GM23338 (cell line): ENCODE measurements at regions not wholly inside any gene's neighbourhood (a gene's known extent, or its start where the extent isn't known, plus 50 kb on each side); places are given as distances from the start of the nearest gene placed in this dataset.

Source experiments
- CREB1 ChIP-seq: fragments of 250-450 bp; sonication (Bioruptor Pico); IDR thresholded peaks from 2 replicates; pipeline ENCODE4 v1.5.0; 2020; ENCODE audit warnings: low read depth, mild to moderate bottlenecking, moderate library complexity
- CTCF ChIP-seq, 2 experiments: fragments of 200-600 bp in 1 of 2; sonication (generic) in 1 of 2; conservative IDR thresholded peaks; 2 replicates each; pipeline versions ENCODE4 v1.5.1 to v1.6.1; 2016 to 2017; ENCODE audit warnings: antibody characterized with exemption in 2 of 2, low read depth in 2 of 2, mild to moderate bottlenecking in 2 of 2, moderate library complexity in 1 of 2
- ETS1 ChIP-seq: IDR thresholded peaks from 2 replicates; pipeline ENCODE4 v1.6.1; 2016; ENCODE audit warnings: antibody characterized with exemption
- EZH2 ChIP-seq: fragments of 200-600 bp; sonication (generic); IDR thresholded peaks from one replicate; pipeline ENCODE4 v1.8.0; 2017; ENCODE audit warnings: antibody characterized with exemption, mild to moderate bottlenecking, low read depth; ENCODE audit not compliant: unreplicated experiment
- EZH2phosphoT487 ChIP-seq: fragments of 200-600 bp; sonication (generic); IDR thresholded peaks from one replicate; pipeline ENCODE4 v1.8.1; 2018; ENCODE audit warnings: antibody characterized with exemption; ENCODE audit not compliant: unreplicated experiment
- JUNB ChIP-seq: IDR thresholded peaks from one replicate; pipeline ENCODE4 v1.6.1; 2016; ENCODE audit warnings: antibody characterized with exemption; ENCODE audit not compliant: unreplicated experiment
- NANOG ChIP-seq: IDR thresholded peaks from 2 replicates; pipeline ENCODE4 v1.6.1; 2016; ENCODE audit warnings: antibody characterized with exemption, borderline replicate concordance
- POLR2AphosphoS5 ChIP-seq: IDR thresholded peaks from 2 replicates; pipeline ENCODE4 v1.6.1; 2016; ENCODE audit warnings: antibody characterized with exemption, low read depth
- REST ChIP-seq: IDR thresholded peaks from one replicate; pipeline ENCODE4 v1.6.1; 2018; ENCODE audit warnings: antibody characterized with exemption; ENCODE audit not compliant: unreplicated experiment
- STAT1 ChIP-seq: IDR thresholded peaks from one replicate; pipeline ENCODE4 v1.6.1; 2016; ENCODE audit warnings: antibody characterized with exemption; ENCODE audit not compliant: unreplicated experiment
- ZNF114 ChIP-seq: fragments of 250-450 bp; sonication (Bioruptor Pico); IDR thresholded peaks from 2 replicates; pipeline ENCODE4 v1.5.0; 2020; ENCODE audit warnings: mild to moderate bottlenecking, moderate library complexity
- ZNF331 ChIP-seq: fragments of 250-450 bp; sonication (Bioruptor Pico); IDR thresholded peaks from 2 replicates; pipeline ENCODE4 v1.5.0; 2020; ENCODE audit warnings: low read depth, mild to moderate bottlenecking, moderate library complexity
- ZNF462 ChIP-seq: fragments of 250-450 bp; sonication (Bioruptor Pico); IDR thresholded peaks from 2 replicates; pipeline ENCODE4 v1.5.0; 2020; ENCODE audit warnings: mild to moderate bottlenecking, moderate library complexity

- TF ChIP-seq CTCF (conservative IDR thresholded peaks at IDR 0.05; ENCODE audit: low read depth in 2 of 2): no peak
- TF ChIP-seq REST: no peak
- no peak for TF ChIP-seq EZH2phosphoT487
- no peak for TF ChIP-seq EZH2
- no peak for TF ChIP-seq POLR2AphosphoS5
- no peak for TF ChIP-seq STAT1
- TF ChIP-seq CREB1 (CRISPR knock-in tag): no peak
- no peak for TF ChIP-seq NANOG
- no peak for TF ChIP-seq JUNB
- no peak for TF ChIP-seq ETS1
- TF ChIP-seq ZNF331: no peak
- no peak for TF ChIP-seq ZNF114 (CRISPR knock-in tag)
- no peak for TF ChIP-seq ZNF462 (CRISPR knock-in tag)
These were observed 752.7 kb downstream of the KCNA4 start for GRCh38 chr11:29263971-29264682.
